PC-3 (cell line): ENCODE measurements at regions not wholly inside any gene's neighbourhood (a gene's known extent, or its start where the extent isn't known, plus 50 kb on each side); places are given as distances from the start of the nearest gene placed in this dataset.

ENCODE experiments used
- ATAC-seq: fragments of 200-7000 bp; cut with Tn5 transposase; 2 replicates; pipeline ENCODE4 v1.9.1; 2020; ENCODE audit warnings: mild to moderate bottlenecking, moderate library complexity
- BruUV-seq: library from RNA; stranded (reverse); fragments of 400-500 nt; replicated peaks from 2 replicates; lab custom pipeline; 2021; lab: Mats Ljungman, UMichigan
- CTCF ChIA-PET: fragments of 300-600 bp; sonication (Branson Sonifier 250); formaldehyde crosslinking; loops from one replicate; lab custom pipeline; 2022; ENCODE audit warnings: antibody characterized with exemption; lab: Charles Lee
- POLR2A ChIA-PET: fragments of 300-600 bp; sonication (Branson Sonifier 250); formaldehyde crosslinking; loops from one replicate; lab custom pipeline; 2022; ENCODE audit warnings: antibody characterized with exemption; ENCODE audit not compliant: unreplicated experiment; lab: Charles Lee
- DNase-seq: peaks from one replicate; pipeline ENCODE4 v3.0.0-alpha.2; 2015
- H2AFZ ChIP-seq: fragments of 300-600 bp; sonication (generic); 2 replicates; pipeline ENCODE4 v1.6.0; 2016; ENCODE audit warnings: antibody characterized with exemption, low read length
- H3F3A ChIP-seq: fragments of 300-600 bp; sonication (generic); one replicate; pipeline ENCODE4 v1.6.0; 2017; ENCODE audit warnings: antibody characterized with exemption, low read length, control low read depth, mild to moderate bottlenecking; ENCODE audit not compliant: unreplicated experiment
- H3K27ac ChIP-seq: fragments of 300-600 bp; sonication (generic); 2 replicates; pipeline ENCODE4 v1.5.1; 2016; ENCODE audit warnings: mild to moderate bottlenecking, low read length
- H3K27me3 ChIP-seq: fragments of 300-600 bp; sonication (generic); 2 replicates; pipeline ENCODE4 v1.6.1; 2016; ENCODE audit warnings: low read length, mixed read lengths
- H3K36me3 ChIP-seq: fragments of 300-600 bp; sonication (generic); 2 replicates; pipeline ENCODE4 v1.6.1; 2016; ENCODE audit warnings: low read depth, mixed run types, low read length, mixed read lengths
- H3K4me1 ChIP-seq: fragments of 300-600 bp; sonication (generic); 2 replicates; pipeline ENCODE4 v1.5.1; 2016; ENCODE audit warnings: low read length; ENCODE audit not compliant: insufficient read depth
- H3K4me2 ChIP-seq: fragments of 300-600 bp; sonication (generic); 2 replicates; pipeline ENCODE4 v1.6.0; 2016; ENCODE audit warnings: low read length
- H3K4me3 ChIP-seq: fragments of 300-600 bp; sonication (generic); 2 replicates; pipeline ENCODE4 v1.5.1; 2016; ENCODE audit warnings: mild to moderate bottlenecking, low read length, mixed read lengths
- H3K79me2 ChIP-seq: fragments of 300-600 bp; sonication (generic); 2 replicates; pipeline ENCODE4 v1.6.1; 2017; ENCODE audit warnings: low read length, mixed read lengths
- H3K9ac ChIP-seq: fragments of 300-600 bp; sonication (generic); 2 replicates; pipeline ENCODE4 v1.6.0; 2016; ENCODE audit warnings: mild to moderate bottlenecking, low read length
- H3K9me2 ChIP-seq: fragments of 300-600 bp; sonication (generic); replicated peaks from 2 replicates; pipeline ENCODE4 v1.6.1; 2016; ENCODE audit warnings: mixed run types, low read length, mixed read lengths
- H3K9me3 ChIP-seq: fragments of 300-600 bp; sonication (generic); 2 replicates; pipeline ENCODE4 v1.6.1; 2016; ENCODE audit warnings: low read length, mixed read lengths
- H4K20me1 ChIP-seq: fragments of 300-600 bp; sonication (generic); 2 replicates; pipeline ENCODE4 v1.6.1; 2016; ENCODE audit warnings: low read length, mixed read lengths
- CTCF ChIP-seq: fragments of 300-600 bp; sonication (generic); conservative IDR thresholded peaks from 2 replicates; pipeline ENCODE4 v1.5.1; 2017; ENCODE audit warnings: antibody characterized with exemption, low read depth, mild to moderate bottlenecking, low read length
- EZH2 ChIP-seq: fragments of 300-600 bp; sonication (generic); IDR thresholded peaks from one replicate; pipeline ENCODE4 v1.6.1; 2017; ENCODE audit warnings: antibody characterized with exemption, mild to moderate bottlenecking, low read length; ENCODE audit not compliant: unreplicated experiment
- EZH2phosphoT487 ChIP-seq: fragments of 300-600 bp; sonication (generic); IDR thresholded peaks from 2 replicates; pipeline ENCODE4 v1.6.1; 2018; ENCODE audit warnings: mild to moderate bottlenecking, antibody characterized with exemption, low read length, borderline replicate concordance
- intact Hi-C: fragments of 100-400 bp; cut with micrococcal nuclease; formaldehyde crosslinking; loops from 2 replicates; pipeline ENCODE4 v1.9.0; 2023

- peak overlapping the region; percentile 9; the same call in 1 of the 2 replicates for H2AFZ ChIP-seq
- ChIA-PET CTCF (no interaction called here), POLR2A (no interaction called here)
- peaks cover 14% of the 10 kb centered on the region for H3K4me1 ChIP-seq
- ATAC-seq, result 0 out of 2 replicates have a peak, but pooled peaks have one; percentile 37
- TF ChIP-seq EZH2 (no peak), EZH2phosphoT487 (no peak), CTCF (no peak)
- H3F3A ChIP-seq, result no peaks in the 10 kb centered on the region
- no peaks in the 10 kb centered on the region for H4K20me1 ChIP-seq
- peak; percentile 13 for DNase-seq
- H3K4me2 ChIP-seq, result no peak overlapping the region
- no peak overlapping the region for H3K9ac ChIP-seq
- H3K36me3 ChIP-seq, result no peaks in the 10 kb centered on the region
- H3K27me3 ChIP-seq, result no peaks in the 10 kb centered on the region
- H3K79me2 ChIP-seq, result no peaks in the 10 kb centered on the region
- no TSS peak for BruUV-seq
- no peak overlapping the region for H3K4me3 ChIP-seq
- H3K27ac ChIP-seq, result no peak overlapping the region
- H3K9me2 ChIP-seq, result no peaks in the 10 kb centered on the region
- intact Hi-C loops, result loop anchor here (2.0 to 10.0 kb wide), 2 partner anchors 17 to 169 kb away; no protein-coding TSS in a partner anchor
- no peaks in the 10 kb centered on the region for H3K9me3 ChIP-seq
Observed at GRCh38 chr2:53235836-53236582, 531.6 kb upstream of the CHAC2 start.

- Histone ChIP-seq H2AFZ (no peak overlapping the region), H3K27ac (no peak overlapping the region), H4K20me1 (no peaks in the 10 kb centered on the region), H3K9me2 (no peaks in the 10 kb centered on the region), H3K27me3 (no peaks in the 10 kb centered on the region), H3K9me3 (no peaks in the 10 kb centered on the region), H3K79me2 (no peaks in the 10 kb centered on the region), H3K9ac (no peak overlapping the region), H3K4me3 (no peak overlapping the region), H3K36me3 (no peaks in the 10 kb centered on the region), H3K4me2 (0 out of 2 replicates have a peak overlapping the region, but pooled peaks have one; percentile 4), H3F3A (no peaks in the 10 kb centered on the region), H3K4me1 (peaks cover 22% of the 10 kb centered on the region)
- ATAC-seq (0 out of 2 replicates have a peak, but pooled peaks have one; percentile 21), DNase-seq (peak; percentile 42)
- intact Hi-C loops, result loop anchor here (2.0 to 10.0 kb wide), 2 partner anchors 18 to 170 kb away; no protein-coding TSS in a partner anchor
- ChIA-PET POLR2A (no interaction called here), CTCF (no interaction called here)
- BruUV-seq, result no TSS peak
- no peak for TF ChIP-seq CTCF
- no peak for TF ChIP-seq EZH2
- no peak for TF ChIP-seq EZH2phosphoT487
Observed at GRCh38 chr2:53234548-53234903, 533.1 kb upstream of the CHAC2 start.
